HL-60 (cell line): ENCODE measurements at regions not wholly inside any gene's neighbourhood (a gene's known extent, or its start where the extent isn't known, plus 50 kb on each side); places are given as distances from the start of the nearest gene placed in this dataset.

ENCODE experiments used
- DNase-seq, 2 experiments: peaks; one replicate each; pipeline ENCODE4 v3.0.0-alpha.2; 2010 to 2020; ENCODE audit warnings: low read depth in 1 of 2, low spot score in 1 of 2
- H3K27ac ChIP-seq: fragments of 250-450 bp; sonication (Bioruptor Pico); replicated peaks from 2 replicates; pipeline ENCODE4 v1.5.1; 2020; ENCODE audit warnings: mild to moderate bottlenecking, moderate library complexity
- H3K27me3 ChIP-seq: fragments of 250-450 bp; sonication (Bioruptor Pico); 2 replicates; pipeline ENCODE4 v1.5.1; 2021; ENCODE audit warnings: mild to moderate bottlenecking, moderate library complexity; ENCODE audit not compliant: insufficient read depth, poor library complexity, severe bottlenecking
- H3K4me3 ChIP-seq: replicated peaks from 2 replicates; pipeline ENCODE4 v1.5.1; 2011; ENCODE audit warnings: mild to moderate bottlenecking, control low read depth, low read length; ENCODE audit not compliant: insufficient read depth
- GABPA ChIP-seq: IDR thresholded peaks from 2 replicates; pipeline ENCODE4 v1.6.1; 2012; ENCODE audit warnings: low read depth
- POLR2AphosphoS5 ChIP-seq: IDR thresholded peaks from 2 replicates; pipeline ENCODE4 v1.6.1; 2012; ENCODE audit warnings: low read depth
- SPI1 ChIP-seq: IDR thresholded peaks from 2 replicates; pipeline ENCODE4 v1.6.1; 2012; ENCODE audit warnings: low read depth, mild to moderate bottlenecking, borderline replicate concordance
- TF ChIP-seq, protein P1 (sequence below): IDR thresholded peaks from 2 replicates; pipeline ENCODE4 v1.6.1; 2012; ENCODE audit warnings: low read depth; ENCODE audit not compliant: insufficient replicate concordance
- TF ChIP-seq, protein P2 (sequence below): IDR thresholded peaks from one replicate; pipeline ENCODE4 v1.5.1; 2011; ENCODE audit warnings: low read length, control low read depth, inconsistent platforms; ENCODE audit not compliant: insufficient read depth

DNA sequence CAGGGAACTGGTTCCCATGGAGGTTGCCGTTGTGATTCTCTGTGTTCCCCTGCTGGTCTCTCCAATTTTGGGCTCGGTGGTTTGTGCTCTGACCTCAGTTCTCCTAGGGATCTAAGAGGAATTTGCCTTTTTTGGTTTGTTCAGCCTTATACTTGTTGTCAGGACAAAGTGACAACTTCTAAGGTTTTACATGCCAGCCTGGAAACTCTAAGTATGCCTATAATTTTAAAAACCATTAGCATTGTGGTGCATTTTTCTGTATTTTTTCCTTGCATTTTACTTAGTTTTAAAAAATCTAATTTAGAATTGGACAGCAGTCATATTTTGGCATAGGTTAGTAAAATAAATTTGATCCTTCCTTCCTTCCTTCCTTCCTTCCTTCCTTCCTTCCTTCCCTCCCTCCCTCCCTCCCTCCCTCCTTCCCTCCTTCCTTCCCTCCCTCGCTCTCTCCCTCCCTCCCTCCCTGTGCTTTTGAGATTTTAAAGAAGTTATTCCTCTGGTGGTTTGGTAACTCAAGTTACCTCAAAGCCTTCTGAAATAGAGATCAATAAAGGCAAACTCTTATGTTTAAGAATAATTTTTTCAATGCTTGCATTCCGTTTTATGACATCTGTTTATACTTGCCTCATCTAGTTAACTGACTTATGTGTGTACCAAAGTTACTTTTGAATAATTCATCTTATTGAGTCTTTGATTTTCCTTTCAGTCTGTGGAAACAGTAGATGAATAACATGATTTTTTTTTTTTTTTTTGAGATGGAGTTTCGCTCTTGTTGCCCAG, 141.3 kb upstream of the RGS17 start:
- Histone ChIP-seq H3K4me3 (no peak overlapping the region), H3K27ac (no peak overlapping the region), H3K27me3 (no peaks in the 10 kb centered on the region)
- TF ChIP-seq SPI1 (no peak), POLR2AphosphoS5 (no peak), GABPA (no peak)
- TF ChIP-seq, protein P1, sequence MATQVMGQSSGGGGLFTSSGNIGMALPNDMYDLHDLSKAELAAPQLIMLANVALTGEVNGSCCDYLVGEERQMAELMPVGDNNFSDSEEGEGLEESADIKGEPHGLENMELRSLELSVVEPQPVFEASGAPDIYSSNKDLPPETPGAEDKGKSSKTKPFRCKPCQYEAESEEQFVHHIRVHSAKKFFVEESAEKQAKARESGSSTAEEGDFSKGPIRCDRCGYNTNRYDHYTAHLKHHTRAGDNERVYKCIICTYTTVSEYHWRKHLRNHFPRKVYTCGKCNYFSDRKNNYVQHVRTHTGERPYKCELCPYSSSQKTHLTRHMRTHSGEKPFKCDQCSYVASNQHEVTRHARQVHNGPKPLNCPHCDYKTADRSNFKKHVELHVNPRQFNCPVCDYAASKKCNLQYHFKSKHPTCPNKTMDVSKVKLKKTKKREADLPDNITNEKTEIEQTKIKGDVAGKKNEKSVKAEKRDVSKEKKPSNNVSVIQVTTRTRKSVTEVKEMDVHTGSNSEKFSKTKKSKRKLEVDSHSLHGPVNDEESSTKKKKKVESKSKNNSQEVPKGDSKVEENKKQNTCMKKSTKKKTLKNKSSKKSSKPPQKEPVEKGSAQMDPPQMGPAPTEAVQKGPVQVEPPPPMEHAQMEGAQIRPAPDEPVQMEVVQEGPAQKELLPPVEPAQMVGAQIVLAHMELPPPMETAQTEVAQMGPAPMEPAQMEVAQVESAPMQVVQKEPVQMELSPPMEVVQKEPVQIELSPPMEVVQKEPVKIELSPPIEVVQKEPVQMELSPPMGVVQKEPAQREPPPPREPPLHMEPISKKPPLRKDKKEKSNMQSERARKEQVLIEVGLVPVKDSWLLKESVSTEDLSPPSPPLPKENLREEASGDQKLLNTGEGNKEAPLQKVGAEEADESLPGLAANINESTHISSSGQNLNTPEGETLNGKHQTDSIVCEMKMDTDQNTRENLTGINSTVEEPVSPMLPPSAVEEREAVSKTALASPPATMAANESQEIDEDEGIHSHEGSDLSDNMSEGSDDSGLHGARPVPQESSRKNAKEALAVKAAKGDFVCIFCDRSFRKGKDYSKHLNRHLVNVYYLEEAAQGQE, result no peak
- TF ChIP-seq, protein P2, sequence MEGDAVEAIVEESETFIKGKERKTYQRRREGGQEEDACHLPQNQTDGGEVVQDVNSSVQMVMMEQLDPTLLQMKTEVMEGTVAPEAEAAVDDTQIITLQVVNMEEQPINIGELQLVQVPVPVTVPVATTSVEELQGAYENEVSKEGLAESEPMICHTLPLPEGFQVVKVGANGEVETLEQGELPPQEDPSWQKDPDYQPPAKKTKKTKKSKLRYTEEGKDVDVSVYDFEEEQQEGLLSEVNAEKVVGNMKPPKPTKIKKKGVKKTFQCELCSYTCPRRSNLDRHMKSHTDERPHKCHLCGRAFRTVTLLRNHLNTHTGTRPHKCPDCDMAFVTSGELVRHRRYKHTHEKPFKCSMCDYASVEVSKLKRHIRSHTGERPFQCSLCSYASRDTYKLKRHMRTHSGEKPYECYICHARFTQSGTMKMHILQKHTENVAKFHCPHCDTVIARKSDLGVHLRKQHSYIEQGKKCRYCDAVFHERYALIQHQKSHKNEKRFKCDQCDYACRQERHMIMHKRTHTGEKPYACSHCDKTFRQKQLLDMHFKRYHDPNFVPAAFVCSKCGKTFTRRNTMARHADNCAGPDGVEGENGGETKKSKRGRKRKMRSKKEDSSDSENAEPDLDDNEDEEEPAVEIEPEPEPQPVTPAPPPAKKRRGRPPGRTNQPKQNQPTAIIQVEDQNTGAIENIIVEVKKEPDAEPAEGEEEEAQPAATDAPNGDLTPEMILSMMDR, result no peak
- no peak for DNase-seq

DNA sequence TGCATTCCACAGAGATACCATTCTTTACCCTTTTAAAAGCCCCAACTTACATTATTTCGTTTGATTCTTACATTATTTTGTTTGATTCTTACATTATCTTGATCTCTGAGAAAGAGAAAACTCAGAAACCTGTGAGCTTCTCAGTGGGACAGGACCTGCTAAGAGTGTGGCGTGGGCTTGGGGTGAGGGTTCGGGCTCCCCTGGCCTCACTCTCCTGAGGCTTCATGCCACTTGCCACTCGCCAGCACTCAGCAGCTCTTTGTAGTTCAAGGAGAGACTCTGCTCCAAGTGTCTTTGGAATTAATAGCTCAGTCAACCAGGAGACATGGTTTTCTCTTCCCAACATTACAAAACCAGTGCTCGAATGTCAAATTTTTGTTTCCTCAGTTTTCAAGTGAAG, 132.4 kb upstream of the RGS17 start:
- Histone ChIP-seq H3K4me3 (no peak overlapping the region), H3K27me3 (no peaks in the 10 kb centered on the region), H3K27ac (no peak overlapping the region)
- DNase-seq, result no peak
- TF ChIP-seq SPI1, result no peak
- TF ChIP-seq, protein P2, result no peak
- TF ChIP-seq POLR2AphosphoS5, result no peak
- no peak for TF ChIP-seq GABPA
- TF ChIP-seq, protein P1, result no peak

DNA sequence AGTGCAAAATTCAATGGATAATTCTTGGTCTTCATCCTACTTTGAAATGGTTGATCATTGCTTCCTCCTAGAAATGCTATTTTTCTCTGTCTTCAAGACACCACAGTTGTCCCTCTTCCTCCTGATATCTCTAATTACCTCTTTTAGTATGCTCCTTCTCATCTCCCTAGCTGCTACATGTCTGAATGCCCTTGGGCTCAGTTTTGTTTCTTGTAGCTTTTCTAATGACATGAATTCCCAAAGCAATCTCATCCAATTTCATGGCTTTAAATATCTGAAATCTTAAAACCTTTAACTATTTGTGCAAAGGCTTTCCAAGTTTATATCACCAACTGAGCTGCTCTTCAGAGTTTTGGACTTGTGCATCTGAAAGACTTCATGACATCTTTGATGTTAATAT, 120.2 kb upstream of the RGS17 start:
- H3K27ac ChIP-seq, result no peak overlapping the region
- no peak overlapping the region for H3K4me3 ChIP-seq
- H3K27me3 ChIP-seq, result no peaks in the 10 kb centered on the region
- no peak for DNase-seq
- TF ChIP-seq SPI1 (no peak), POLR2AphosphoS5 (no peak), GABPA (no peak)

DNA sequence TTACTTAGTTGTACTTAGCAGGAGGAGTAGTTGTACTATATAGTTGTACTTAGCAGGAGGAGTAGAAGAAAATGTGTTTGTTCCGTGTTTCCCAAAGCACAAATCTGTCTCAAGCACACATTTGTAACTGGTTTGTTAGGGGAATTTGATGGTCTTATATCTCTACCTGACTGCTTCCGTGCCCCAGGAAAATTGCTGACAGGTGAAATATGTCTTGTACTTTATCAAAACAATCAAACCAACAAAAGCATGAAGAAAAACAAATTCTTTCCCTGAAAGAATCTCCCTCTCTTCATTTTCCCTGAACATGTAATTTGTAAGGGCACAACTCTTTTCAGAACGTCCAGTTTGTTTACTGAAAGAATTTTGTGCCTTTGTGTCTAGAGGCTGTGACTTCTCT, 106.6 kb upstream of the RGS17 start:
- no peak overlapping the region for H3K27ac ChIP-seq
- TF ChIP-seq SPI1, result no peak
- DNase-seq, result no peak
- H3K27me3 ChIP-seq, result no peaks in the 10 kb centered on the region
- H3K4me3 ChIP-seq, result no peak overlapping the region
